GM13977 (cell line): ENCODE measurements at regions not wholly inside any gene's neighbourhood (a gene's known extent, or its start where the extent isn't known, plus 50 kb on each side); places are given as distances from the start of the nearest gene placed in this dataset.

ENCODE experiments used
- DNase-seq: peaks from one replicate; pipeline ENCODE4 v3.0.0; 2012; ENCODE audit warnings: low spot score
- CTCF ChIP-seq: IDR thresholded peaks from 2 replicates; pipeline ENCODE4 v1.5.1; 2012; ENCODE audit warnings: mild to moderate bottlenecking, control low read depth; ENCODE audit not compliant: insufficient read depth; ENCODE audit errors: extremely low read depth, missing control alignments
- in situ Hi-C: fragments of 300-500 bp; cut with MboI; formaldehyde crosslinking; loops from one replicate; pipeline ENCODE4 v1.12.0; 2022; ENCODE audit warnings: low sequenced_read_pairs, low pct_unique_long_range_greater_than_20kb, mixed read lengths, inconsistent platforms; ENCODE audit not compliant: unreplicated experiment

GRCh38 chr13:50274181-50274580 is 258.9 kb downstream of the KCNRG start:
- no peak for TF ChIP-seq CTCF

GRCh38 chr13:50275392-50276063 is 260.3 kb downstream of the KCNRG start:
- in situ Hi-C loops = no loop called here
- no peak for TF ChIP-seq CTCF
- DNase-seq = no peak

More at GRCh38 chr13:50274181-50274580, 258.9 kb downstream of the KCNRG start:
- in situ Hi-C loops = no loop called here
- no peak for DNase-seq

DNA sequence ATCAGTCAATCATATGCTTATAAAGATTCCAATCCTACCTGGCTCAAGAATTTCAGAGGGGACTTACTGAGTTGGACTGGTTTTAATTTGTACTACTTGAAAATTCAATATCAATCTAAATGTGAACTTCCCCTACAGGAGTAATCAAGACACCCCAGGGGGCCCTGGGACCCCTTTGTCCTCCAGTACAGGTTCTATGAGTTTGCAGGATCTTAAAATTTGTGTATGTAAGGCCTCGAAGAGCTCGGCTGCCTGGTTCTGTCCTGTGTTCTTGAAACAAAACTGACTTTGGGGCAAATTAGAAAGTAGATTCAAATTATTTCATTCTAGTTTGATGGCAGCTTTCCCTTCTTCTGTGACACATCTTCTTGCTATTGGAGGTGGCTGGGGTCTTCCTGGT is 261.3 kb downstream of the KCNRG start:
- no peak for DNase-seq
- in situ Hi-C loops = no loop called here

GRCh38 chr13:50277127-50277526 is 261.9 kb downstream of the KCNRG start:
- DNase-seq = no peak
- in situ Hi-C loops = no loop called here
- TF ChIP-seq CTCF = no peak

More for the DNA sequence above, 261.3 kb downstream of the KCNRG start:
- TF ChIP-seq CTCF = no peak

DNA sequence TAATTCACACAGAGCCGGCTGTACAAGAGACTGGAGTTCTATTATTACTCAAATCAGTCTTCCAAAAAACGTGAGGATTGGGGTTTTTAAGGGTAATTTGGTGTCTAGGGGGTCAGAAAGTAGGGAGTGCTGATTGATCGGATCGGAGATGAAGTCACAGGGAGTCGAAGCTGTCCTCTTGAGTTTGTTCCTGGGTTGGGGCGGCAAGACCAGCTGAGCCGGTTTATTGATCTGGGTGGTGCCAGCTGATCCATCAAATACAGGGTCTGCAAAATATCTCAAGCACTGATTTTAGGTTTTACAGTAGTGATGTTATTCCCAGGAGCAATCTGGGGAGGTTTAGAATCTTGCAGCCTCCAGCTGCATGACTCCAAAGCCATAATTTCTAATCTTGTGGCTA is 262.7 kb downstream of the KCNRG start:
- in situ Hi-C loops = no loop called here
- no peak for TF ChIP-seq CTCF
- DNase-seq = no peak

- no peak for DNase-seq
- in situ Hi-C loops = no loop called here
- no peak for TF ChIP-seq CTCF
Observed at GRCh38 chr13:50280441-50280937, 265.2 kb downstream of the KCNRG start.

GRCh38 chr13:50282016-50282415 is 266.8 kb downstream of the KCNRG start:
- DNase-seq = no peak
- TF ChIP-seq CTCF = no peak
- in situ Hi-C loops = no loop called here
